ENCODE measurements at regions not wholly inside any gene's neighbourhood (a gene's known extent, or its start where the extent isn't known, plus 50 kb on each side); places are given as distances from the start of the nearest gene placed in this dataset.

- DNase-seq (ENCODE audit: low read depth), result no peak
Measured at GRCh38 chr15:92304223-92304975, 89.3 kb upstream of the ST8SIA2 start.

- no peak for DNase-seq (ENCODE audit: low read depth)
Measured at GRCh38 chr15:92305343-92305742, 88.3 kb upstream of the ST8SIA2 start.

GRCh38 chr15:92306663-92307062 is 87.0 kb upstream of the ST8SIA2 start:
- no peak for DNase-seq (ENCODE audit: low read depth)

GRCh38 chr15:92315144-92315543 is 78.5 kb upstream of the ST8SIA2 start:
- DNase-seq (ENCODE audit: low read depth), result no peak

GRCh38 chr15:92315595-92316211 is 78.0 kb upstream of the ST8SIA2 start:
- DNase-seq (ENCODE audit: low read depth), result no peak

GRCh38 chr15:92316586-92317295 is 76.9 kb upstream of the ST8SIA2 start:
- no peak for DNase-seq (ENCODE audit: low read depth)

- no peak for DNase-seq (ENCODE audit: low read depth)
Measured at GRCh38 chr15:92320012-92320699, 73.5 kb upstream of the ST8SIA2 start.

- no peak for DNase-seq (ENCODE audit: low read depth)
Measured at GRCh38 chr15:92322566-92323355, 70.9 kb upstream of the ST8SIA2 start.

- DNase-seq (ENCODE audit: low read depth), result no peak
Measured at GRCh38 chr15:92323525-92323924, 70.2 kb upstream of the ST8SIA2 start.

GRCh38 chr15:92324101-92324963 is 69.3 kb upstream of the ST8SIA2 start:
- peak; percentile 67 for DNase-seq (ENCODE audit: low read depth)

GRCh38 chr15:92326236-92326635 is 67.4 kb upstream of the ST8SIA2 start:
- no peak for DNase-seq (ENCODE audit: low read depth)

GRCh38 chr15:92327033-92327432 is 66.6 kb upstream of the ST8SIA2 start:
- no peak for DNase-seq (ENCODE audit: low read depth)

- no peak for DNase-seq (ENCODE audit: low read depth)
Measured at GRCh38 chr15:92328207-92328606, 65.5 kb upstream of the ST8SIA2 start.

- no peak for DNase-seq (ENCODE audit: low read depth)
Measured at GRCh38 chr15:92332125-92332899, 61.4 kb upstream of the ST8SIA2 start.

- DNase-seq (ENCODE audit: low read depth), result no peak
Measured at GRCh38 chr15:92333709-92334108, 60.0 kb upstream of the ST8SIA2 start.

GRCh38 chr15:92336419-92336987 is 57.2 kb upstream of the ST8SIA2 start:
- no peak for DNase-seq (ENCODE audit: low read depth)

GRCh38 chr15:92339361-92339760 is 54.3 kb upstream of the ST8SIA2 start:
- DNase-seq (ENCODE audit: low read depth), result no peak

Measured in forelimb muscle (tissue), 1 donor.